ENCODE measurements at regions not wholly inside any gene's neighbourhood (a gene's known extent, or its start where the extent isn't known, plus 50 kb on each side); places are given as distances from the start of the nearest gene placed in this dataset.
"Not testable (repeated sequence)": the region's sequence is repeated elsewhere in the genome, so short reads cannot be mapped to it uniquely, and the experiment has no call there.

- no peaks in the 10 kb centered on the region for H3K36me3 ChIP-seq (ENCODE audit: insufficient read depth)
- WGBS = 87% methylated on average over 1 of the region's 1 CpG
- H3K27ac ChIP-seq (ENCODE audit: low read depth) = no peak overlapping the region
- no peaks in the 10 kb centered on the region for H3K4me1 ChIP-seq (ENCODE audit: insufficient read depth)
- DNase-seq (ENCODE audit: extremely low spot score) = no peak
- H3K4me3 ChIP-seq (ENCODE audit: low read depth, low read length) = no peak overlapping the region
Observed at GRCh38 chr14:53638966-53639365, 317.7 kb downstream of the BMP4 start.

GRCh38 chr14:53634793-53635192 is 321.8 kb downstream of the BMP4 start:
- H3K36me3 ChIP-seq (ENCODE audit: insufficient read depth) = no peaks in the 10 kb centered on the region
- no peaks in the 10 kb centered on the region for H3K4me1 ChIP-seq (ENCODE audit: insufficient read depth)
- H3K27ac ChIP-seq (ENCODE audit: low read depth) = no peak overlapping the region
- DNase-seq (ENCODE audit: extremely low spot score) = no peak
- H3K4me3 ChIP-seq (ENCODE audit: low read depth, low read length) = no peak overlapping the region
- WGBS = 92% methylated on average over 4 of the region's 4 CpGs

GRCh38 chr14:53630336-53630735 is 326.3 kb downstream of the BMP4 start:
- H3K4me3 ChIP-seq (ENCODE audit: low read depth, low read length) = no peak overlapping the region
- WGBS = 44% methylated on average over 5 of the region's 5 CpGs
- H3K36me3 ChIP-seq (ENCODE audit: insufficient read depth) = no peaks in the 10 kb centered on the region
- H3K27ac ChIP-seq (ENCODE audit: low read depth) = no peak overlapping the region
- H3K4me1 ChIP-seq (ENCODE audit: insufficient read depth) = no peaks in the 10 kb centered on the region
- DNase-seq (ENCODE audit: extremely low spot score) = no peak

- Histone ChIP-seq H3K36me3 (ENCODE audit: insufficient read depth) (no peaks in the 10 kb centered on the region), H3K4me3 (ENCODE audit: low read depth, low read length) (no peak overlapping the region), H3K27ac (ENCODE audit: low read depth) (no peak overlapping the region), H3K4me1 (ENCODE audit: insufficient read depth) (no peaks in the 10 kb centered on the region)
- DNase-seq (ENCODE audit: extremely low spot score) = no peak
- WGBS = 54% methylated on average over 6 of the region's 6 CpGs
Observed at GRCh38 chr14:53628732-53629430, 327.7 kb downstream of the BMP4 start.

- 73% methylated on average over 1 of the region's 1 CpG for WGBS
- no peak for DNase-seq (ENCODE audit: extremely low spot score)
- H3K36me3 ChIP-seq (ENCODE audit: insufficient read depth) = no peaks in the 10 kb centered on the region
- H3K4me3 ChIP-seq (ENCODE audit: low read depth, low read length) = no peak overlapping the region
- no peaks in the 10 kb centered on the region for H3K4me1 ChIP-seq (ENCODE audit: insufficient read depth)
- no peak overlapping the region for H3K27ac ChIP-seq (ENCODE audit: low read depth)
Observed at GRCh38 chr14:53628261-53628660, 328.4 kb downstream of the BMP4 start.

- 96% methylated on average over 2 of the region's 2 CpGs for WGBS
- no peaks in the 10 kb centered on the region for H3K36me3 ChIP-seq (ENCODE audit: insufficient read depth)
- H3K4me1 ChIP-seq (ENCODE audit: insufficient read depth) = no peaks in the 10 kb centered on the region
- H3K4me3 ChIP-seq (ENCODE audit: low read depth, low read length) = no peak overlapping the region
- no peak for DNase-seq (ENCODE audit: extremely low spot score)
- H3K27ac ChIP-seq (ENCODE audit: low read depth) = no peak overlapping the region
Observed at GRCh38 chr14:53626761-53627160, 329.9 kb downstream of the BMP4 start.

- Histone ChIP-seq H3K36me3 (ENCODE audit: insufficient read depth) (no peaks in the 10 kb centered on the region), H3K27ac (ENCODE audit: low read depth) (no peak overlapping the region), H3K4me3 (ENCODE audit: low read depth, low read length) (no peak overlapping the region), H3K4me1 (ENCODE audit: insufficient read depth) (no peaks in the 10 kb centered on the region)
- DNase-seq (ENCODE audit: extremely low spot score) = no peak
- WGBS = 95% methylated on average over 3 of the region's 3 CpGs
Observed at GRCh38 chr14:53622447-53622846, 334.2 kb downstream of the BMP4 start.

GRCh38 chr14:53621921-53622320 is 334.7 kb downstream of the BMP4 start:
- WGBS = 53% methylated on average over 2 of the region's 2 CpGs
- DNase-seq (ENCODE audit: extremely low spot score) = no peak
- H3K36me3 ChIP-seq (ENCODE audit: insufficient read depth) = no peaks in the 10 kb centered on the region
- no peak overlapping the region for H3K27ac ChIP-seq (ENCODE audit: low read depth)
- H3K4me3 ChIP-seq (ENCODE audit: low read depth, low read length) = no peak overlapping the region
- H3K4me1 ChIP-seq (ENCODE audit: insufficient read depth) = no peaks in the 10 kb centered on the region

GRCh38 chr14:53621433-53621832 is 335.2 kb downstream of the BMP4 start:
- DNase-seq (ENCODE audit: extremely low spot score) = no peak
- H3K4me3 ChIP-seq (ENCODE audit: low read depth, low read length) = no peak overlapping the region
- H3K36me3 ChIP-seq (ENCODE audit: insufficient read depth) = no peaks in the 10 kb centered on the region
- H3K4me1 ChIP-seq (ENCODE audit: insufficient read depth) = no peaks in the 10 kb centered on the region
- H3K27ac ChIP-seq (ENCODE audit: low read depth) = no peak overlapping the region
- 91% methylated on average over 3 of the region's 3 CpGs for WGBS

- Histone ChIP-seq H3K27ac (ENCODE audit: low read depth) (no peak overlapping the region), H3K4me1 (ENCODE audit: insufficient read depth) (no peaks in the 10 kb centered on the region), H3K36me3 (ENCODE audit: insufficient read depth) (no peaks in the 10 kb centered on the region), H3K4me3 (ENCODE audit: low read depth, low read length) (no peak overlapping the region)
- DNase-seq (ENCODE audit: extremely low spot score) = no peak
- 87% methylated on average over 1 of the region's 1 CpG for WGBS
Observed at GRCh38 chr14:53620890-53621289, 335.7 kb downstream of the BMP4 start.

- no peak for DNase-seq (ENCODE audit: extremely low spot score)
- no peaks in the 10 kb centered on the region for H3K4me1 ChIP-seq (ENCODE audit: insufficient read depth)
- no peak overlapping the region for H3K4me3 ChIP-seq (ENCODE audit: low read depth, low read length)
- no peak overlapping the region for H3K27ac ChIP-seq (ENCODE audit: low read depth)
- WGBS = 28% methylated on average over 2 of the region's 2 CpGs
- H3K36me3 ChIP-seq (ENCODE audit: insufficient read depth) = no peaks in the 10 kb centered on the region
Observed at GRCh38 chr14:53620317-53620716, 336.3 kb downstream of the BMP4 start.

- no peak overlapping the region for H3K4me3 ChIP-seq (ENCODE audit: low read depth, low read length)
- no peaks in the 10 kb centered on the region for H3K36me3 ChIP-seq (ENCODE audit: insufficient read depth)
- DNase-seq (ENCODE audit: extremely low spot score) = no peak
- WGBS = 42% methylated on average over 3 of the region's 3 CpGs
- no peak overlapping the region for H3K27ac ChIP-seq (ENCODE audit: low read depth)
- H3K4me1 ChIP-seq (ENCODE audit: insufficient read depth) = no peaks in the 10 kb centered on the region
Observed at GRCh38 chr14:53619691-53620231, 336.9 kb downstream of the BMP4 start.

GRCh38 chr14:53616536-53616935 is 340.1 kb downstream of the BMP4 start:
- H3K4me3 ChIP-seq (ENCODE audit: low read depth, low read length); H3K36me3 ChIP-seq (ENCODE audit: insufficient read depth); DNase-seq (ENCODE audit: extremely low spot score); H3K4me1 ChIP-seq (ENCODE audit: insufficient read depth); H3K27ac ChIP-seq (ENCODE audit: low read depth): not testable (repeated sequence)
- whole genome bisulfite sequencing = 90% methylated on average over 2 of the region's 2 CpGs

- H3K4me3 ChIP-seq (ENCODE audit: low read depth, low read length) = no peak overlapping the region
- no peaks in the 10 kb centered on the region for H3K4me1 ChIP-seq (ENCODE audit: insufficient read depth)
- DNase-seq (ENCODE audit: extremely low spot score) = no peak
- 86% methylated on average over 3 of the region's 3 CpGs for WGBS
- no peaks in the 10 kb centered on the region for H3K36me3 ChIP-seq (ENCODE audit: insufficient read depth)
- no peak overlapping the region for H3K27ac ChIP-seq (ENCODE audit: low read depth)
Observed at GRCh38 chr14:53615252-53615651, 341.4 kb downstream of the BMP4 start.

Measured in urinary bladder (tissue), 3 donors.